ENCODE measurements at regions not wholly inside any gene's neighbourhood (a gene's known extent, or its start where the extent isn't known, plus 50 kb on each side); places are given as distances from the start of the nearest gene placed in this dataset.
A peak's percentile ranks its signal among the peaks of the same experiment; 100 is the strongest.

DNA sequence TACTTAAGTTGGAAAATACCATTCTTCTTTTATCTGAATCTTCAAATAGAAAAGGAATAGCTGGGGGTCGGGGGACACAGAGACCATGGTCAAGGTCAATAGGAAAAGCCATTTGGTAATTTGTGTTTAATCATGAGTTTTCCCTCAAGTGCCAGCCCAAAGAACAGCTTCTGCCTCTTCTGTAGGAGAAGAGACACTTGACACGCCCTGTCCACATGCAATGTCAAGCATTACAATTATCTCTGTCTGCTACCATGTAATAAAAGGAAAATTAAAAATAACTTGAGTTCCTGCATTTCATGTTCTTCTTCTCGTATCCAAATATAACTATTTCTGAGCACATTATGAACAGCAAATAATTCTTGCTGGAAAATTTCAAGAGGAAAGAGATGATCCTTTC is 241.7 kb downstream of the IPMK start:
- no peak for TF ChIP-seq CTCF (IDR thresholded peaks at IDR 0.05; ENCODE audit: low read depth, low read length)
- no peak overlapping the region for H3K4me3 ChIP-seq (ENCODE audit: low read depth, low read length)
- DNase-seq (ENCODE audit: low read depth, low spot score), result no peak
- in situ Hi-C loops (cut with HindIII; ENCODE audit: low sequenced_read_pairs), result no loop called here

DNA sequence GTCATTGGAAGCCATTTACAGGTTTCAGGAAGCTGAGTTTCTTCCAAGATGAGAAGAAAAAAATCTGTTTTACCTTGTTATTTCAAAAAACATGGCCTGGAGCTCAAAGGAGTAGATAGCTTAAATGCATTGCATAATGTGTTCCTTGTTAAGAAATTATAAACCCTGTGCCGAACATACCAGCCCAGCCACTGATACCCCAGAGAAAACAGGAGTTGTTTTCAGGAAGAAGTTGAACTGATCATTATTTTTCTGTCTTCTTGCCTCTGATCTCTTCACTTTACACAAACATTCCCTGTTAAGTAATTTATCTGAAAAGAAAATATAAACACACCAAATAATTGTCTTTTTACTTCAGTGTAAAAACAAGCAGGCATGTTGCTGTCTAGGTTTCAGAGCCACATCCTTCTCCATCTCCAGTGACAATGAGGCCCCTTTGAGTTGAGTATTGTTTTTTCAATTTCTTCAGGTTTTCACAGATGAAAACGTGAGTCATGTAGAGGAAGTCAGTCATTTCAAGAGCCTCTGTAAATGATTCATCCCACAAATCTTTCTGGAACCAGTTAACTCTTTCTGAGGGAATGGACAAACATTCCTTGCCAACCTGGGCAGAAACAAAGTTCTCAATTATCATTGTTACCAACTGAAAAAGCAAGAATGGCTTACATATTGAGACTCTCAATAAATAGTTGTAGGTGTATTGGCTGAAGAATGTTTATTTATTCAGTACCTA is 244.2 kb downstream of the IPMK start:
- in situ Hi-C loops (cut with HindIII; ENCODE audit: low sequenced_read_pairs), result no loop called here
- DNase-seq (ENCODE audit: low read depth, low spot score), result peak; percentile 92
- H3K4me3 ChIP-seq (ENCODE audit: low read depth, low read length), result no peak overlapping the region
- no peak for TF ChIP-seq CTCF (IDR thresholded peaks at IDR 0.05; ENCODE audit: low read depth, low read length)

GRCh38 chr10:58019863-58020537 is 247.7 kb downstream of the IPMK start:
- in situ Hi-C loops (cut with HindIII; ENCODE audit: low sequenced_read_pairs), result no loop called here
- no peak for TF ChIP-seq CTCF (IDR thresholded peaks at IDR 0.05; ENCODE audit: low read depth, low read length)
- H3K4me3 ChIP-seq (ENCODE audit: low read depth, low read length), result no peak overlapping the region
- no peak for DNase-seq (ENCODE audit: low read depth, low spot score)

GRCh38 chr10:58017719-58018367 is 249.9 kb downstream of the IPMK start:
- in situ Hi-C loops (cut with HindIII; ENCODE audit: low sequenced_read_pairs), result no loop called here
- peak; percentile 33 for TF ChIP-seq CTCF (IDR thresholded peaks at IDR 0.05; ENCODE audit: low read depth, low read length)
- H3K4me3 ChIP-seq (ENCODE audit: low read depth, low read length), result no peak overlapping the region
- peak; percentile 96 for DNase-seq (ENCODE audit: low read depth, low spot score)

DNA sequence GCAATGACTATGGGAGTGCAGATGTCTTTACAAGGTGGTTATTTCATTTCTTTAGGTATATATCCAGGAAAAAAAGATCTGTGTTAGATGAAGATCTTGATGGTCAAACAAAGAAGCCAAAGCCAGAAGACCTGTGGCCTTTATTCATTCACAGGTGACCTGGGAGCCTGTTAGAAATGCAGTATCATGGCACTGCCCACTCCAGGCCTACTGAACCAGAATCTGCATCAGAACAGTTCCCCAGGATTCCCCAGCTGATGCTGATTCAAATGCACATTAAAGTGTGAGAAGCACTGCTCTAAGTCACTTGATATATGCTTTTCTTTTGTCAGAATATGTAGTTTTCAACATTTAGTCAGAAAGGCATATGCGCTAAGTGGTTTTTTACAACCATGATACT is 251.1 kb downstream of the IPMK start:
- in situ Hi-C loops (cut with HindIII; ENCODE audit: low sequenced_read_pairs), result no loop called here
- no peak for DNase-seq (ENCODE audit: low read depth, low spot score)
- H3K4me3 ChIP-seq (ENCODE audit: low read depth, low read length), result no peak overlapping the region
- TF ChIP-seq CTCF (IDR thresholded peaks at IDR 0.05; ENCODE audit: low read depth, low read length), result no peak

- no peak for TF ChIP-seq CTCF (IDR thresholded peaks at IDR 0.05; ENCODE audit: low read depth, low read length)
- in situ Hi-C loops (cut with HindIII; ENCODE audit: low sequenced_read_pairs), result no loop called here
- no peak for DNase-seq (ENCODE audit: low read depth, low spot score)
- H3K4me3 ChIP-seq (ENCODE audit: low read depth, low read length), result no peak overlapping the region
These were observed 253.3 kb downstream of the IPMK start for GRCh38 chr10:58014436-58014835.

All from astrocyte of the spinal cord (primary cell).